ENCODE measurements at regions not wholly inside any gene's neighbourhood (a gene's known extent, or its start where the extent isn't known, plus 50 kb on each side); places are given as distances from the start of the nearest gene placed in this dataset.
"Not testable (repeated sequence)": the region's sequence is repeated elsewhere in the genome, so short reads cannot be mapped to it uniquely, and the experiment has no call there.

DNA sequence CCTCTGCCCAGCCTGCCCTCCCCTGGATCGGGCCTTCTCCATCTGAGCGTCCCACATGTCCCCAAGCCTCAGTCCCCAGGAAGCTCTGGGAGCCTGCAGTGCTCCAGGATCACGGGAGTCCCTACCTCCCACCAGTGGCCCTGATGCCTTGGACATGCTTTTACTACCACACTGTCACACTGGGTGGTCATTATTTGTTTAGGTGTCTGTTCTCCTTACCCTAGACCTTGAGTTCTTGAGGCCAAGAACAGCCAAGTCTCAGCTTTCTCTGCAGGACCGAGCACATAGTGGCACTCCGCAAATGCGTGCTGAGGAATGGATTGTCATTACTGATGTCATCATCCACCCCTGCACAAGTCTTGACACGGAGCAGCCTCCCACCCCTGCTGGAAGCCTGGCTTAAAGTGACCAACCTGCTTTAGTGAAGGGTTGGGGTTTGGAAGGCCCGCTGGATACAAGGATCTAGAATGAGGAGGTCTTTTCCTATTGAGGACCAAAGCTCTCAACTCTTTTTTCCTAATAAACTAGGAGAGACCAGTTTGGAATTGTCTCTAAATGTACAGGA, 132.9 kb upstream of the CRHR1 start:
- DNase-seq = no peak

DNA sequence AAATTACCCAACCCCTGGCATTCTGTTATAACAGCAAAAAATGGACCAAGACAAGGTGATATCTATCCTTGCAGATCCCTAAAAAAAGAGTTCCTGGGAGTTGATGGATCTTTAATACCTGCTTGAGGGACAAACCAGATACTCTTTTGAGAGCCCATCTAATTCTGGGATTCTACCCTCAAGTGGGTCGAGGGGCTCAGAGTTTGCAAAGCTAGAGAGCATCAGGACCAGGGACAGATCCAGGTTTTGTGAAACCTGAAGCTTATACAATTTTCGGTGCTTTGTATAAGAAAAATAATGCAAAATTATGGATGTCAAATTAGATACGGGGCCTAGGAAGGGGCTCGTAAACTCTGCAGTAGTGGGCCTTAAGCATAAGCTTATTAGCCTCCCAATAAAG, 130.5 kb upstream of the CRHR1 start:
- DNase-seq = no peak

DNA sequence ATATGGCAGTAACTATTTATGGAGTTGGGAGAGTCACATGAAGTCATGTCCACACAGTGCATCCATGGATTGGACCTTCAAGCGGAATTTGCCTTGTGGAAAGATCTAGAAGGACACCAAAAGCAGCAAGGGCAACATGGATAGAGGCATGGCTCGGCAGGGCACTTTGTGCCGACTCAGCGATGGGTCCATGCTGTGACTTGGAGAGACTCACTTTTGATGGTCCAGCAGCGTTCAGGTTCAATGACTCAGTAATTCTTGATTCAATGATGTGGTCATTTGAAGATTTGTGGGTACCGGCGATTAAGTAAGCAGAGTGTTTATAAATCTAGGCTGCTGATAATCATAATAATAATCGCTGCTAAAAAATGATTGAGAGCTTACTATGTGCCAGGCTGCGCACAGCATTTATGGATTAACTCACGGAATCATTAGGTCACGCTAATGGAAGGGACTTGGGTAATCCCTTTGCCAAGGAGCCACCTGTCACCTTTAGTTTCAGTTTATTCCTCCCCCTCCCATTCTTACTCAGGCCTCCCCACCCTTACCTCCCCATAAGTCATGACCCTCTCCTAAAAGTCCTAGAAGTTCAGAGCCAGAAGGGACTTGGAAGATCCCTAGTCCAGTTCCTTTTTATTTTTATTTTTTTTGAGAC, 127.5 kb upstream of the CRHR1 start:
- DNase-seq = no peak

DNA sequence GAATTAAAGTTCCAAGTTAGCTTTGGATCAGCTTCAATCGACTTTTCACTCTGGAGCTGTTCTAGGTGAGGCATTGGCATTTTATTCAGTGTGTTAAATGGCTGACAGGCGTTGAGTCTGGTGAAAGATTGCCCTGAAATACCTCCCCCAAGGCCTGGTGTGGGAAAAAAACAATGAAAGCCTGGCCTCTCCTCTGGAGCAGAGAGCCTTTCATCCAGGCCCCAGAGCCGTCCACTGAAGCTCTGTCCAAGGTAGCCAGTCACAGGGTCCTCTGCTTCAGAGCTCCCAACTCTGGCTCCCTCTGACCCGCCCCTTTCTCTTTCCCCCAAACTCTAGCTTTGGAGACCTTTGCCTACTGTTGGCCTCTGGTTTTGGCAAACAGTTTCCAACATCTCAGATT, 123.6 kb upstream of the CRHR1 start:
- no peak for DNase-seq

DNA sequence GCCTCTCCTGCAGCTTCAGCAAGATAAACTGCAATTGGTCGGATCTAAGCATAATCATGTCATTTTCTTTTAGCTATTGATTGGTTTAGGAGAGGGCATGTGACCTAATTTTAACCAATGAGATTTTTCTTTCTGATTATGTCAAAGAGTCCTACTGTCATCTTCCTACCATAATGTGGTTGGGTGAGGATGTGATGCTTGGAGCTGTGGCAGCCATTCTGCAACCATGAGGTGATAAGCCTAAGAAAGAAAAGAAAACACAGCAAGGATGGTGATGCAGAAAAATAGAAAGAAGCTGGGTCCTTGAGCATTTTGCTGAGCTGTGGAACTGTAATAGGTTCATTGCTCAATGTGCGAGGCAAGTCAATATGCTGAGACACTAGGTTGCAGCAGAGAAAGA, 121.7 kb upstream of the CRHR1 start:
- no peak for DNase-seq

DNA sequence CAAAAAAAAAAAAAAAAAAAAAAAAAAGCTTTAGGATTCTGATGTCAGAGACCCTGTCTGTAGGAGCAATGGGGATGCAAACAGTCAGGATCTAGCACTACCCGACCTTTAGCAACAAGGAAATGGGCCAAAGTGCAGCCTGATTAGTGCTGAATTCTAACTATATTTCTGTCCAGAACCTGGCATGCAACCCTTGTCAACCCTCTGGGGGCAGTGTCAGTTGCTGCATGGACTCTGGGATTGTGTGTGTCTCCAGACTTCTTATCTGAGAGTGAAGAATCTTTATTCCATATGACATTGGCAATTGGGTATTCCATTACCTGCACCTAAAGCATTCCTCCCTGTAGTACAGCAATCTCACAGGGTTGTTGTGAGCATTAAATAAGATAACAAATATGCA, 120.3 kb upstream of the CRHR1 start:
- DNase-seq = no peak

DNA sequence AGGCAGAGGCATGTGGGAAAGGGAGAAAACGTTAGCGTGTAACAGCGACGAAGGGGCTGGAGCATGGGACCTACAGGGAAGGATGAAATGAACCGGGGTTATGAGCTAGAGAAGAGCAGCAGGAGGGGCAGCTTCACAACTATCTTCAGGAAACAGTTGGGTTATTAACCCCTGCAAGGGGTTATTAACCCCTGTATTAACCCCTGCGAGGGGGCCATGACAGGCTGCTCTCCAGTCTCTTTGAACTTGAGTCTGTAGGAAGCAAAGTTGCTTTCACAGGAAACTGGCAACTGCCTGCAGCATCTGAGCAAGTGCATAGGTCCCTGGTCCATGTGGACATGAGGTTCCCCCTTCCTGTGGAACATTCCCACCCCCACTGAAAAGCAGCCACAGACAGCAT, 119.2 kb upstream of the CRHR1 start:
- no peak for DNase-seq

DNA sequence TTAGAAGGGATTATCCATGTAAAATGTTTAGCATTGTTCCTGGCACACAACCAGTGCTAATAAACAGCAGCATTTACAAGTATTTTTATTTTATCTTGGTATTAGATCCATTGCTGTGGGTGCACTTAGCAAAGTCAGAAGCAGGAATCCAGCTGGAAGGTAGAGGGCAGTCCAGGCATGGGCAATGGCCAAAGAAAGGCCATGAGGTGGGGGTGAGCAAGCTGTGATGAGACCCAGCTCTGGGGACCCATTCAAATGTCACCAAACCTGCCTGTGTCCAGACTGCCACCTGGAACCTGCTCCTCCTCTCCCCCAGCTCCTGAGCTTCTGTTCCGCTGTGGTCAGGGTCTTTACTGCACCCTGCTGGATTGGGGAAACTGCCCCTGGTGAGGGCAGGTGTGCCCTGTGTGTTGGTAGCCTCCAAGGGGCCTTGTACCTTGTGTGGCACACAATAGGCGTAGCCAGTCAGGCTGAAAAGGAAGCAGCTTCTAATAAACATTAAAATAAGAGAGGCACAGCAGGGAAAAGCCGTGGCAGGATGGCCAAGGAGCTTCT, 118.0 kb upstream of the CRHR1 start:
- no peak for DNase-seq

DNA sequence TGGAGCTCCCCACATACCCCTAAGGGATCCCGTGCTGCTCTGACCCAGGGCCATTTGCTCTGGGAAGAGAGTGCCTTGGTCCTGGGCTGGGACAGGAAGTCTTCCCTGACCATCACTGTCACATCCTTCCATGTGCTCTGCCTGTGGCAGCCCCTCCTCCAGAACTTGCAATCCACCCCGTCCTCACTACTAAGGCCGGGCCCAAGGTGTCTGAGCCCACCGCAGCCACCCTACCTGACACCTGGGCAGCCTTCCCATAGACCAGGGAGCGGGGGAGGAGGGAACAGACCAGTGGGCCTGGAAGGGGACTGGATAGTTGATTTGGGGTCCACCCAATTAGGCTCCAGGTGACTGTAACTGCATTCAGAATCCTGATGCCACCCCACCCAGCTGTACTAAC, 117.5 kb upstream of the CRHR1 start:
- no peak for DNase-seq

DNA sequence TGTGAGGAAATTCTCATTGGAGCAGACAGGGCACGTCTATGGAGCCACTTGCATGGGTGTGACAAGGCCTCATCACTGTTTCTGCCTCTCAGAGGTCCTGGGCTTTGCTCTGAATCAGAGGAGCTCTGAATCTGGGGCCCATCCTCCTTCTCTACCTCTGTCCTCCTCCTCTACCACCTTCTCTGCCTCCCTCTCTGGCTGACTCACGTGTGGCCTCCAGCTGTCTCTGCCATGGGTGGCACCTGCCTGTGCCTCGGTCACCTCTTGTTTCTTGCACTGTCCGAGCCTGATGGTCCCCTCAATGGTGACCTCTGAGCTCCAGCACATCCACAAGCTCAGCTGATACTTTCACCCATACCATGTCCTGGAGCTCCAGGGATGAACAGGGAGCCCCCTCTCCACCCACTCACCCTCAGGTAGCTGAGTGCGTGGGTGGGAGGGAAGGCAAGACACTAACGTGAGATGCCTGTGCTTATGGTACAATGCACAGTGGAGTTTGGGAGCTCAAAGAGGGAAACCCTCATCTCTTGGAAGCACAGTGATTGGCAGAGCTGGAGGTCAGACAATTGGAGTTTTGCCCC, 116.4 kb upstream of the CRHR1 start:
- DNase-seq = no peak

DNA sequence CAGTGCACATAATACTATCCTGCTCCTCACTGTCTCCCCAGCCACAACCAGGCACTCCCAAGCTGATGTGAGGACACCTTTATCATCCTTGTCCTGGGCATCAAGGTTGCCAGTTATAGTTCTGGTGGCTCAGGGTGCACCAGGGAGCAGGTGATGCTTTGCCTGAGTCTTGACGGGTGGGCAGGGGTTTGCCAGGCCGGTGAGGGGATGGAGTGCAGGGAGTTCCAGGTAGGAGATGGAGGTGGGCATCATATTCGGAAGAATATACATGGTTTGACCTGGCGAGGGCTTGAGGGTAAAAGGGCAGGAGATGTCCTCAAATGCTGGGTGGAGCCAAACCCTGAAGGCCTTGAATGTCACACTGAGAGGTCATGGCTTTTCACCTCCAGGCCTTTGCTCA, 115.8 kb upstream of the CRHR1 start:
- DNase-seq = no peak

DNA sequence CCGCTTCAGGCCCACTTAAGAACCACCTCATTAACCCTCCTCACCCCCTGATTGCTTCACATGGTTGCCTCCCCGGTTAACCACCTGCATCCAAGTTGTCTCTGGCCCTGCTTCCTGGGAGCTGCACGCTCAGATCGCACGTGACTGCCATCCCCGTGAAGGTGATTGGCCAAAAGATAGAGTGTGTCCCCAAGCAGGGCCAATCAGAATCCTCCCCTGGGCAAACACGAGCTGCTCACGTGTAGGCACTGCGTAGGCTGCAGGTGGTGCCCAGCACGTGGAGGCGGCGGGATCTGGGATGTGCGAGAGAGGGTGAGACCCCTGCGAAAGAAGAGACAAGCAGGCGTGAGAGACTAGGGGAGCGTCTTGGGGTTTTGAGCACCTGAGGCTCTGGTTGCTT, 111.8 kb upstream of the CRHR1 start:
- DNase-seq = no peak

DNA sequence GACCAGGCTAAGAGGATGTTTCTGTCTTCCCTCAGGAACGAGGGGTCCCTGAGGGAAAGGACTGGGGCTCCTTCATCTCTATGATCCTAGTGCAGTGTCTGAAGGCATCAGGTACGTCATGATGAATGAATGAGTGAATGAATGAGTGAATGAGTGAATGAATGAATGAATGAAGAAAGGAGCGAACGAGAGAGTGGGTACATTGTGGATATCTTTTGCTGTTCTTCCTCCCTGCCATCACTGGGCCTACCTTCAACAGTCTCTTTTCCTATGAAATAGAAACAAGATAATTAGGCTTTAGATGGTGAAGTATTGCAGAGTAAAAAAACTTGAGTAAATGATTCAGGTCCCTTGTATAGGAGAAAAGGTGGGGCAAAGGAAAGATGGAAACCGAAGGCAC, 111.3 kb upstream of the CRHR1 start:
- no peak for DNase-seq

DNA sequence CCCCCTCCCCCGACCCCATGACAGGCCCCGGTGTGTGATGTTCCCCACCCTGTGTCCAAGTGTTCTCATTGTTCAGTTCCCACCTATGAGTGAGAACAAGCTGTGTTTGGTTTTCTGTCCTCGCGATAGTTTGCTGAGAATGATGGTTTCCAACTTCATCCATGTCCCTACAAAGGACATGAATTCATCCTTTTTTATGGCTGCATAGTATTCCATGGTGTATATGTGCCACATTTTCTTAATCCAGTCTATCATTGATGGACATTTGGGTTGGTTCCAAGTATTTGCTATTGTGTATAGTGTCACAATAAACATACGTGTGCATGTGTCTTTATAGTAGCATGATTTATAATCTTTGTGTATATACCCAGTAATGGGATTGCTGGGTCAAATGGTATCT, 110.4 kb upstream of the CRHR1 start:
- DNase-seq = not testable (repeated sequence)

DNA sequence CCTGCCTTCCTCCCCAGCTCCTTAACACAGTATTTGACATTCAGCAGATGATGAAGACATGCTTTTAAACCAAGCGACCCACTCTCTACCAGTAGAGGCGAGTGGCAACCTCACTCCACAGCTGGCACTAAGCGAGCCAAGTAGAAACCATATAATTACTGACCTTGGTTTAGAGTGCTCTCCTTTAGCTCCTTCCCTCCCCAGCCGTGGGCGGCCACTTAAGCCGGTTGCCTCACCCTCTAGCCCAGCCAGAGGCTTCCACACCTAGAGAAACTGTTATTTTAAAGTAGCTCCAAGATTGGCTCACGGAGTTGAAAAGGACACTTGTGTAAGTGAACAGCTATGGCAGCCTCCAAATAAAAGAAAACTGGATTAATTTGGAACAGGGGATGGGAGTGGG, 109.1 kb upstream of the CRHR1 start:
- DNase-seq = no peak

DNA sequence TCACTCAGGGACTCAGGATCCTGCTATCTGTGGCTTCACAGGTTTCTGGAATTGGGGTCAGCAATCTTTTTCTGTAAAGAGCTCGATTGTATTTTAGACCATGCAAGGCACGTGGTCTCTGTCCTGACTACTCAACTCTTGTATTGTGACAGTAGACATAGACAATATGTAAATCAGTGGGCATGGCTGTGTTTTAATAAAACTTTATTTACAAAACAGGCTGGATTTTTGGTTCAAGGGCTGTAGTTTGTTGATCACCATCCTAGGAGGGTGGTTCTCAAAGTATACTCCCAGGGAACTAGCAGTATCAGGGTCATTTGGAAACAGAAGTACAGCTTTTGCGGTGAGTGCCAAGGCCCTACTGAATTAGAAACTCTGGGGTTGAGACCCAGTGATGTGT, 108.2 kb upstream of the CRHR1 start:
- no peak for DNase-seq

DNA sequence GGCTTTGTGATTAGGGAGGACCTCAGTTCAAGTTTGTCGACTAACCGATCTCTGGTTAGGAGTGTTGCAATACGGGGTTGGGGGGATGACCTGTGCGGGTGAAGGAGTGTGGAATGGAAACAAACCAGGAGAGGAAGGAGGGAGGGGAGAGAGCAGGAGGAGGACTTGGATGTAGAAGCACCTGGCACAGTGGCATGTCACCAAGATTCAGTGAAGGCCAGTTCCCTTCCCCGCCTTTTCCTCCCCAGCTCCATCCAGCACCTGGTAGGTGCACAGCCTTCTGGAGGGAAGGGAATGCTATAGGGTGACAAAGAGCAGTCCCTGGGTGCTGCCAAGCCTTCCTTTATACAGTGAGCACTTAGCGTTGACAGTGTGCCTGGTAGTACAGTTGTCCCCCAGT, 107.4 kb upstream of the CRHR1 start:
- DNase-seq = no peak

DNA sequence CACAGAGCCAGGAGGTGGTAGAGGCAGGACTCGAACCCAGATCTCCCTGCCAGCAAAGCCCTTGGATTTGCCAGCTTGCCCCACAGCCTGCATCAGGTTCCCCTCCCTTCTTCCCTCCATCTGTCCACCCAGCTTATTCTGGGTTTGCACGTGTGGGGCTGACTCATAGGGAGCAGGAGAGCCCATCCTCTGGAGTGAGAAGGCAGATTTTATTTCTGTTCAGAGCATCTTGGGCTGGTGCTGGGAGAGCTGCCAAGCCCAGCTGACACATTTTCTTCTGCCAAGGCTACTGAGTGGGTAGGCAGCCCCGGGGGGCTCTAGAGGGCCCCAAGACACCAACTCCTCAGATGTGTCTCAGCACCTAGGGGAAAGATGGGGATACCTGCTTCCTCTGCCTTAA, 106.3 kb upstream of the CRHR1 start:
- DNase-seq = no peak

DNA sequence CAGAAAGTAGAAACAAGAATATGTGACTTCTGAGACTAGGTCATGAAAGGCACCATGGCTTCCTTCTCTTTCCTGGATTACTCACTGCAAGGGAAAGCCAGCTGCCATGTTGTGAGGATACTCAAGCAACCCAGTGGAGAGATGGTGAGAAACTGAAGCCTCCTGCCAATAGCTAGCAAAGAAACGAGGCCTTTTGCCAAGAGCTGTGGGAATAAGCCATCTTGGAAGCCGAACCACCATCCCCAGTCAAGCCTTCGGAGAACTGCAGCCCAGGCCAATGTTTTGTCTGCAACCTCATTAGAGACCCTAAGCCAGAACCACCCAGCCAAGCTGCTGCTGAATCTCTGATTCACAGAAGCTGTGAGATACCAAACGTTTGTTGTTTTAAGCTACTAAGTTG, 104.7 kb upstream of the CRHR1 start:
- no peak for DNase-seq

DNA sequence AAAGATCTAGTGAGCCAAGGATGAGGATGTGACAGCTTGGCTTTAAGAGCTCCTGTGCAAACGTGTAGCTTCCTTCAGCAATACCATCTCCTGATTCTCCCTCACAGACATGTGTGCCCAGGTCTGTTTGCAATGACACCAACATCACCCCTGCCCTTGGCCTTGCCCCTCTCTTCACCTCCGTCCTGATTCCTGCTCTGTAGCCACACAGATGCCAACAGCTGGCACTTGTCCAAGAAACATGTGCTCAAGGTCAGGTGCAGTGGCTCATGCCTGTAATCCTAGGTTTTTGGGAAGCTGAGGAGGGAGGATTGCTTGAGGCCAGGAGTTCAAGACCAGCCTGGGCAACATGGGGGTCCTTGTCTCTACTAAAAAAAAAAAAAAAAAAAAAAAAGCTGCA, 103.8 kb upstream of the CRHR1 start:
- DNase-seq = no peak

DNA sequence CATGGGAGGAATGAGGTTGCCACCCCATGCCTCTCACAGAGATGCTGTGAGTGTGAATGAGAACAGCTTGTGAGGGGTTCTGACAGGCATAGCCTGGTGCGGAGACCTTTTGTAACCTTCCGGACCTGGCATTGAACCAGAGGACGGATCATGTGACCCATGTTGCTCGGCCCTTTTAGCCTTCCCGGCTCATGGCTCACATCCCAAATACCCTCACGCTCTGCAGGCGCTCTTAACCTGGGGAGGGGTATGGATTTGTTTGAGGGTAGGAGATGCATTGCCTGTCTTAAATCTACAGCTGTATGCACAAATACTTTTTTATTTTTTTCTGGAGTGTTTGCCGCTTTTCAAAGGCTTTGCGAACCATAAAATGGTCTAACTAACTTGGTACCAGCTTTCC, 102.4 kb upstream of the CRHR1 start:
- DNase-seq = no peak

DNA sequence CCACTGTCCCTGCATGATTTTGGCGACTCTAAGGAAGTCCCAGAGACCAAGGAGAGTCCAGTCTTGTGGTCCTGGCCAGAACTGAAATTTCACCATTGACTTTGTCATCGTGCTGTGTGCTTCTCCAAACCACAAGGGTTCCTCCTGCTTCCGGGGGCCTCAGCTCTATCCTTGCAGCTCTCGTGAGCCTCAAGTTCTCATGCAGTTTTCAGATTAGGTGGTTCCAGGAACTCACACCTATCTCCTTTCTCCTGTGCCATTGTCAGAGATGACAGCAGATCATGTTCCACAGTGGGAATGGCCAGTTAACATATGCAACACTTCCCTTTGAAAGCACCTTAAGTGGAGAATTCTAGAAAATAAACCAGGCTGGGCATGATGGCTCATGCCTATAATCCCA, 97.9 kb upstream of the CRHR1 start:
- DNase-seq = no peak

DNA sequence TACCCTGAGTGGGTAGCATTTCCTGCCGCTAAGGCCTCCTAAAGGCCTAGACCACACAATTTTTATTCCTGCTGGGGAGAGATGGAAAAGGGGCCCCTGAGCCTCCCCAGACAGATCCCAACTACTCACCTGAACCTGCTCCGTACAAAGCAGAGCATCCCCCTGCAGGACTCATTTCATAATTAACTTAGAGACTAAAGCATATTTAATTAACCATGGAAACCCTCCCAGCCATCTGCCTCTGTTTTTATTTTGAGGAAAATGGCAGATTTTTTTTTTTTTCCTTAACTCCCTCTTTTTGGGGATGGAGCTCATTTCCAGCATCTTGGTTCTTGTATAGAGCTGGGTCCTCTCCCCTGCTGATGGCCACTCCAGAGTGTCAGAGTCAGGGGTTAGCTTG, 96.5 kb upstream of the CRHR1 start:
- DNase-seq = no peak

DNA sequence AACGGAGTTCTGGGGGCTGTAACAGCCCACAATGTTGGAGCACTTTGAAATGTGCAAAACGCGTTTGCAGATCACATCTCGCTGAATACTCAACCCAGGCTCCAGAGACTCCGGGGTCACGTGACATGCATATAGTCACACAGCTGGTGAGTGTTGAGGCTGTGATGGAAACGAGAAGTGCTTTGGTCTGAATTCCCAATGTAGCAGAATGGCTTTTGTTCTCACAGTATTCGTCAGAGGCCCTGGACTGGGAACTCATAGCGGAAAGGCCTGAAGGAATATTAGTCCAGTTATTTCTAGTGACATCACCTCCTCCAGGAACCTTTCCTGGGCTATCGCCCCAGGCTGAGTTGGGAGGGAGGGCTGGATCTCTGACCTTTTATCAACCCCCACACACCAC, 95.8 kb upstream of the CRHR1 start:
- DNase-seq = no peak

DNA sequence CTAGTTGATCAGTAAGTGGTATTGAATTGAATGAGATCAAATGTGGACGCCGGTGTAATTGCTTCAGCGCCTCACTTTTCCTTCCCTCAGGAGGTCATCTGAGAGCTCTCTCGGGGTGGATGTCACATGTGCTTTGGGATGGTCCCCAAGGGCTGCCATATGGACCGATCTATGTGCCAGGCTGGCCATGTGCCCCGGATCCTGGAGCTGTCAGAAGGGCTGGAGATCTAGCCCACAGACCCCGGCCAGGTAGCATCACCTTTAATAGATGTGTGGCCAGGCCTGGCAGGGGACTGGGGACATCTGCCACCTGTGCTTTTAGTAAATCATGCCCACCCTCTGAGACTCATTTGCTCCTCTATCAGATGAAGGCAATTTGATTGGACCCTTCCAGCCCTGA, 95.3 kb upstream of the CRHR1 start:
- no peak for DNase-seq
